ENCODE measurements at regions not wholly inside any gene's neighbourhood (a gene's known extent, or its start where the extent isn't known, plus 50 kb on each side); places are given as distances from the start of the nearest gene placed in this dataset.
A peak's percentile ranks its signal among the peaks of the same experiment; 100 is the strongest.

DNA sequence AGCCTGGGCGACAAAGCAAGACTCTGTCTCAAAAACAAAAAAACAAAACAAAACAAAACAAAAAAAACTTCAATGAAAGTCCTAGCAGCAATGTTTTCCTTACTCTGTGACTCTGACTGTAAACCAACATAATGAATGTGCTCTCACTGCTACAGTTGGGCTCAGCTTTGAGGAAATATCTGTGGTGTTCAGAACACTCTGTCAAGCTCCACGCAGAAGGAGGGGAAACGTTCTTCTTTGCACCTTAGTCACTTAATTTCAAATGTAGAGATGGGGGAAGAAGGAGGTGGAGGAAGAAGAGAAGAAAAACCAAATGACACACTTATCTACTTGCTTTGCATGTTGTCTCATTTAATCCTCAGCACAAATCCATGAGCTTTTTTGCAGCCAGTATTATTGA lies 107.1 kb upstream of the UBE3A start:
- H3K4me1 ChIP-seq (ENCODE audit: insufficient read depth): no peaks in the 10 kb centered on the region
- H3K36me3 ChIP-seq (ENCODE audit: insufficient read depth): no peaks in the 10 kb centered on the region
- no peak overlapping the region for H3K27ac ChIP-seq (ENCODE audit: low read depth)
- WGBS: 85% methylated on average over 3 of the region's 3 CpGs
- H3K4me3 ChIP-seq (ENCODE audit: low read depth, low read length): no peak overlapping the region
- no peak for DNase-seq (ENCODE audit: extremely low spot score)

DNA sequence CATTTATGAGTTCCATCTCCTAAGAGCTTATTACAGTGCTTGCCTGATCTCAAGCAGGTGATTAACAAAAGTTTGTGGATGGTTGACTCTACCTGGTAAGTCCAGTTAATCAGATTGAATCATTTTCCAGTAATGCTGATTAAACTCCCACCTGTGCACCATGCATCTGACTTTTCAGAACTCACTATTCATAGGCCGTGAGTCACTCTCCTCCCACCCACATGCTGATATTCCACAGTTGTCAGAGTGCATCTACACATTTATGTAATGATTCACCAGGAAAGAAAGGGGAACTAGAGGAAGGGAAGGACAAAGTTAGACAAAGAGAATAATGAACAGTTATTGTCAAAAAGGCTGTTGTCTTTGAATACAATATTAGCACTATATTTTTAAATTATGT lies 106.2 kb upstream of the UBE3A start:
- WGBS: 74% methylated on average over 1 of the region's 1 CpG
- Histone ChIP-seq H3K4me3 (ENCODE audit: low read depth, low read length) (no peak overlapping the region), H3K27ac (ENCODE audit: low read depth) (no peak overlapping the region), H3K4me1 (ENCODE audit: insufficient read depth) (no peaks in the 10 kb centered on the region), H3K36me3 (ENCODE audit: insufficient read depth) (no peaks in the 10 kb centered on the region)
- no peak for DNase-seq (ENCODE audit: extremely low spot score)

DNA sequence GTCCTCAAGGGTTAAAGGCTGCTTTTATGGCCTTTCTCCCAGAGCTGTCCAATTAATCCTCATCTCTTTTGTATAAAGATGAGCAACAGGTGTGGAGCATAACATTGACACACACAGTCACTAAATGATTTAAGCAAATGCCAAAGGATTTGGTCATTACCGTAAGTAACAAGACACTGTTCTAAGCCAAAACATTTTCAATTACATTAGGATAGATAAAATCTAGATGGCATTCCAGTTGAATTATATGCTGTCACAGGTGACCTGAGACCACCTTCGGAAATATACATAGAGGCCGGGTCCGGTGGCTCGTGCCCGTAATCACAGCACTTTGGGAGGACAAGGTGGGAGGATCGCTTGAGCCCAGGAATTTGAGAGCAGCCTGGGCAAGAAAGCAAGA lies 105.3 kb upstream of the UBE3A start:
- Histone ChIP-seq H3K4me3 (ENCODE audit: low read depth, low read length) (no peak overlapping the region), H3K4me1 (ENCODE audit: insufficient read depth) (no peaks in the 10 kb centered on the region), H3K36me3 (ENCODE audit: insufficient read depth) (no peaks in the 10 kb centered on the region), H3K27ac (ENCODE audit: low read depth) (no peak overlapping the region)
- no peak for DNase-seq (ENCODE audit: extremely low spot score)
- 87% methylated on average over 7 of the region's 7 CpGs for WGBS

DNA sequence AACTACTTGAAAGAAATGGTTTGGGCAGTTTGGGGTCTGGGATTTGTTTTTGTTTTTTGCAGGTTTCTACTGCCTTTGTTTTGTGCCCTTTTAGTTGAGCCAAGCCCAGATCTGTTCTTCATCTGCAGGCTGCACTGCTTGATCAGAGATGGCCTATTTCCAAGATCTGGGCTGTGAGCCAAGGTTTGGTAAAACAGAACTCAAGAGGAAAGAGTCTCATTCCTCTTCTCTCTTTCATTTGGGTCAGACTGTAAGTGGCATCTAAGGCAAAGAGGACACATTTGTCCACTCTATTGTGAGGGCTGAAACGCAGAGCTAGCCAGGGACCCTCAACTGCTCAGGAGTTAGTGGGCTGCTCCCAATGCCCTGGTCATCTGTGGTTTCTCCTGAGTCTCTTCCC lies 104.4 kb upstream of the UBE3A start:
- Histone ChIP-seq H3K36me3 (ENCODE audit: insufficient read depth) (no peaks in the 10 kb centered on the region), H3K4me3 (ENCODE audit: low read depth, low read length) (no peak overlapping the region), H3K27ac (ENCODE audit: low read depth) (no peak overlapping the region), H3K4me1 (ENCODE audit: insufficient read depth) (no peaks in the 10 kb centered on the region)
- peak; percentile 13 for DNase-seq (ENCODE audit: extremely low spot score)
- WGBS: 45% methylated on average over 1 of the region's 1 CpG

DNA sequence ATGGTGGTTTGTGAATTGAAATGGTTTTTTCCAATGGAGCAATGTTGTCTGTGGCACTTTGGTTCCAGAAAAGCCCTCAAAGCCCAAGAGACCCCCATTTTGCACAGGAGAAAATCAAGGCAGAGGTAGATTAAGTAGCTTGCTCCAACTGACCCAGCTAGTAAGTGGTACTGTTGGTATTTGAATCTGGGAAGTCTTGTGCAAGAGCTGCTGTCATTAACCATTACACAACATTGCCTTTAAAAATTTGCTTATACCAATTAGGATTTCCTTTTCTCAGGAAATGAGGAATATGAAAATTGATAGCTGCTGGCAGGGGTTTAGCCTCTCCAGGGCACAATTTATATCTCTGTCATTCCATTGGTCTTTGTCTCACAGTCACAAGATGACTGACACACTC lies 102.4 kb upstream of the UBE3A start:
- no peak overlapping the region for H3K4me3 ChIP-seq (ENCODE audit: low read depth, low read length)
- no peak for DNase-seq (ENCODE audit: extremely low spot score)
- no peaks in the 10 kb centered on the region for H3K36me3 ChIP-seq (ENCODE audit: insufficient read depth)
- no peaks in the 10 kb centered on the region for H3K4me1 ChIP-seq (ENCODE audit: insufficient read depth)
- H3K27ac ChIP-seq (ENCODE audit: low read depth): no peak overlapping the region

DNA sequence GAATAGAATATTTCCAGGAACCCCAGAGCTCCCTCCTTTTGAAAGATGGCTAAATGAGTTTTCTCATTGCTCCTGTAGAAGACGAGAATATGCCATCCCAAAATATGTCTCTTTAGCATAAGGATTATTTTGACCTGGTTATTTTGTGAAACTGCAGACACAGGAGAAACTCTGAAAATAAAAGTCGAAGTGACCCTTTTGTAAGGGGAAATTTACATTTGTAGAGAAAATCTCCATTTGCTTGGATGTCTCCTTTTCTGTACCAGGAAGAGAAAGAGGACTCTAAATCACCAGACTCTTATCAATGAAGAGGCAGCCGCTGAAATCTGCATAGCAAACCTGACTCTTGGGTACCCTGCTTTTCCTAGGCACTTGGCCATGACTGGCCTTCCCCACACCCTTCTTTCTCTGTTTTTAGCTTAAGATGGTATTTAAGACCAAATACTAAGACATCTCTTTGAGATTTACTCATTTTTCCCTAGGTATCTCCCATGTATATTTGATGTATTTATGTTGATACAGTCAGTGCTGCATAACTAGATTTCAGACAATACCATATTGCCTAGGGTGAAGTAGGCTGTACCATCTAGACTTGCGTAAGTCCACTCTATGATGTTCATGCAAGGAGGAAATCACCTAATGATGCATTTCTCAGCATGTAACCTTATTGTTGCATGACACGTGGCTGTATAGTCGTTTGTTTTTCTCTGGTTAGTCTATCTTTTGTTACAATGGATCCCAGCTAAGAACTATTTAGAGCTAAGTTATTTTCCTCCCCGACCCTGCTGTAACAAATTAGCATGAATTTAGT lies 98.2 kb upstream of the UBE3A start:
- no peak for DNase-seq (ENCODE audit: extremely low spot score)

DNA sequence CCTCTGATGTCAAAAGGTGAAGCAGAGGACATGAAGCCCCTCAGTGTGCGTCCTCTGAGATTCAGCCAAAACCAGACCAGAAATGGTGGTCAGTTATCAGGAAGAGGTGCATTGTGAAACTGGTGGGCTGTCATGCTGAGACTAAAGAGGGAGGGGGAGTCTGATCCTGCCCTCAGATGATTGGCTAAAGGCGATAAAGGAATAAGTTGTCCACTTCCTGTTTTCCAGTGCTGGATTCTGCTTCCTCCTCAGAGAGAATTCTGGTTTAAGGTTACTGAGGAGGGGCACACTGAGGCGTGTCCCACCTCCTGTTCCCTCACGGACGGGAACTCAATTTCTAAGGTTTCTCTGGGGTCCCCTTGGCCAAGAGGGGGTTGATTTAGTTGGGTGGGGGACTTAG lies 97.0 kb upstream of the UBE3A start:
- 88% methylated on average over 5 of the region's 5 CpGs for WGBS
- Histone ChIP-seq H3K4me3 (ENCODE audit: low read depth, low read length) (no peak overlapping the region), H3K27ac (ENCODE audit: low read depth) (no peak overlapping the region), H3K36me3 (ENCODE audit: insufficient read depth) (no peaks in the 10 kb centered on the region), H3K4me1 (ENCODE audit: insufficient read depth) (no peaks in the 10 kb centered on the region)
- no peak for DNase-seq (ENCODE audit: extremely low spot score)

More for the DNA sequence above, 98.2 kb upstream of the UBE3A start:
- no peaks in the 10 kb centered on the region for H3K36me3 ChIP-seq (ENCODE audit: insufficient read depth)
- WGBS: 77% methylated on average over 7 of the region's 7 CpGs
- no peak overlapping the region for H3K27ac ChIP-seq (ENCODE audit: low read depth)
- no peak overlapping the region for H3K4me3 ChIP-seq (ENCODE audit: low read depth, low read length)
- H3K4me1 ChIP-seq (ENCODE audit: insufficient read depth): no peaks in the 10 kb centered on the region

DNA sequence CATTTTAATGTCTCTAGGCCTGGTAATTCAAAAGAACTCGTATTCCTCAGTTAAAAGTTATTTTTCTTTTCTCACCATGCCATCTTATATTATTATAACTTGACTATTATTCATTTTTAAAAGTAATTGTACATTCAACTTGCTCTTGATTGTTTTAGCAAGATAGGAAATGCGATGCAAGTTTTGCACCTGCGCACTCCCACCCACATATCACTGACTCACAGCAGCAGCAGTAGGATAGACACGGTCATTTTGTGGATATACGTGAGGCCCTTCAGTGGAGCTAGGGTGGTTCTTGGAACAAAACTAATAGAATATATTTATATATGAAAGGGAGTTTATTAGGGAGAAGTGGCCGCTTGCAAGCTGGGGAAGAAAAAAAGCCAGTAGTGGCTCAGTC lies 95.5 kb upstream of the UBE3A start:
- 91% methylated on average over 6 of the region's 6 CpGs for WGBS
- no peaks in the 10 kb centered on the region for H3K36me3 ChIP-seq (ENCODE audit: insufficient read depth)
- H3K4me1 ChIP-seq (ENCODE audit: insufficient read depth): no peaks in the 10 kb centered on the region
- no peak overlapping the region for H3K4me3 ChIP-seq (ENCODE audit: low read depth, low read length)
- no peak overlapping the region for H3K27ac ChIP-seq (ENCODE audit: low read depth)
- DNase-seq (ENCODE audit: extremely low spot score): no peak

DNA sequence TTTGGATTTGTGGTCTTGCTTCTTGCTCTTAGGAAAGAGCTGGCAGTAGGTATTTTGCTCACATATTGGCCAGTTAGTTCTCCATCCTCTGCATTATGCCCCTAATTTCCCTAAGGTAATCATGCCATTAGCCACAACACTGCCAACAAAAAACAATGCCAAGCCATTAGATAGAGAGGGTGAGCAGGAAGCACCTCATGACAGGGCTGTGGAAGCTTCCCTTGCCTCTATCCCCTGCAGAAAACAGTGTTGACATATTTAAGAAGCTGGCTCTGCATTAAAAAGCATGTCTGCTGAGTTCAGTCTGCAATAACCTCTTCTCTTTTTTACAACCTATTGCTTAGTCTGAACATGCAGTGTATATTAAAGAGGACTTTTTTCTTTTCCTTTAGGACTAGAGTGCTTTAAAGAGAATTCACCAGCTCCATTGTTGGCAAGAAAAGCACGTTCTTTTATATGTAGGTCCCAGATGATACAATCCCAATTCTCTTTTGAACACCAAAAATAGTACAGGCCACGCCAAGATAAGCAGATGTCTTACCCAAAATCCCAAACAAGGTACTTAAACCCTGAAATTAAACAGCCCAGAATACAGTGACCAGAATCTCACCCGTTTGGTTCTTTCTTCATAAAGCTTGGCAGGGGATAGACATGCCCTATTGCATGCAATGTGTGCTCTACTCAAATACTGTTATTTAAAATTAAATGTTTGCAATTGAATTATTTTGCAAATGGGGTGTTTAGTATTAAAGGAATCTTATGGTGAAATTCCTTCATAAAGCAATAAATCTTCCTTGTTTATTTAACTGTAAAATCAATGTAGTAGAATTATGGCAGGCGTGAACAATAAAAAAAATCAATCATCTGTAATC lies 93.7 kb upstream of the UBE3A start:
- no peak for DNase-seq (ENCODE audit: extremely low spot score)
- WGBS: 35% methylated on average over 4 of the region's 4 CpGs
- Histone ChIP-seq H3K4me1 (ENCODE audit: insufficient read depth) (no peaks in the 10 kb centered on the region), H3K4me3 (ENCODE audit: low read depth, low read length) (no peak overlapping the region), H3K27ac (ENCODE audit: low read depth) (no peak overlapping the region), H3K36me3 (ENCODE audit: insufficient read depth) (no peaks in the 10 kb centered on the region)

DNA sequence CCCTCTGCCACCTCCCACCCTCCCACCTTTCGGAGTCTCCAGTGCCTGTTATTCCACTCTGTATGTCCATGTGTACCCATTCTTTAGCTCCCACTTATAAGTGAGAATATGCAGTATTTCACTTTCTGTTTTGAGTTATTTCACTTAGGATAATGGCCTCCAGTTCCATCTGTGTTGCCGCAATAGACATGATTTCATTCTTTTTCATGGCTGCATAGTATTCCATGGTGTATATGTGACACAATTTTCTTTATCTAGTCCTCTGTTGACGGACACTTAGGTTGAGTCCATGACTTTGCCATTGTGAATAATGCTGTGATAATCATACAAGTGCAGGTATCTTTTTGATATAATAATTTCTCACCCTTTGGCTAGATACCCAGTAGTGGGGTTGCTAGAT lies 91.0 kb upstream of the UBE3A start:
- Histone ChIP-seq H3K36me3 (ENCODE audit: insufficient read depth) (no peaks in the 10 kb centered on the region), H3K4me1 (ENCODE audit: insufficient read depth) (no peaks in the 10 kb centered on the region), H3K4me3 (ENCODE audit: low read depth, low read length) (no peak overlapping the region), H3K27ac (ENCODE audit: low read depth) (no peak overlapping the region)
- DNase-seq (ENCODE audit: extremely low spot score): no peak
- WGBS: 98% methylated on average over 3 of the region's 3 CpGs

DNA sequence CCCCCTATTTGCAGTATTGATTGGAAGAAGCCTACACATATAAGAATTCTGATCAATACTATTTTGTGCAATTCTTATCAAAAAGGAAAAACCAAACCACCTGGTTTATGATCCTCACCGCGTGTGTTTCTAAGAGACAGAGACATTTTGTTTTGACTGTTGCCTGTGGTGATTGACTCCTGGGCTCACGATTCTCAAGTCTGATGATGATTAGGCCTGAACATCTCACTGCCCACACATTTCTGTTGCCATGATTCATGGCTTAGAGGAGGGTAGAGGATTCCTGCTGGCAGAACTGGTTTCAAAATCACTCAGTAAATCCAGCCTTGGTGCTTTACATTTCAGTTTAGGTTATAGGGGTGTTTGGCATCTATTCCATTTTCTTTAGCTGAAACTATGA lies 88.3 kb upstream of the UBE3A start:
- Histone ChIP-seq H3K36me3 (ENCODE audit: insufficient read depth) (no peaks in the 10 kb centered on the region), H3K4me3 (ENCODE audit: low read depth, low read length) (no peak overlapping the region), H3K27ac (ENCODE audit: low read depth) (no peak overlapping the region), H3K4me1 (ENCODE audit: insufficient read depth) (no peaks in the 10 kb centered on the region)
- WGBS: 77% methylated on average over 3 of the region's 3 CpGs
- DNase-seq (ENCODE audit: extremely low spot score): no peak

DNA sequence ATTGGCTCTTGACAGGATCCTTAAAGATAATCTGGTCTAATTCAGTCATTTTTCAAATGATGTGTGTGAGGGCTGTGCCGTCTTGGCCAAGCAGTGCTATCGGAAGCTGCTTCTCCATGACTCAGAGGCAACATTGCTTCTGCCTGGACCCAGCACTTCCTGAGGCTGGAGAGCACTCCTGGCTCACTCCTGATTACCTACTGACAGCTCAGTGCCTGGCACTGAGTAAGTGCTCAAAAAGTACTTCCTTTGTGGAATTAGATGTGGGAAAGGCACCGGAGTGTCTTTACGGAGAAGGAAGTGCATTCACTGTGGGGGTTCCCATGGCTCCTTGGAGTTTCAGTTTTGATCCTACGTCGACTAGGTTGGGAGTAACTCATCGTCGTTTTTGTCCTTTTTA lies 86.9 kb upstream of the UBE3A start:
- H3K27ac ChIP-seq (ENCODE audit: low read depth): no peak overlapping the region
- H3K4me1 ChIP-seq (ENCODE audit: insufficient read depth): no peaks in the 10 kb centered on the region
- 79% methylated on average over 8 of the region's 8 CpGs for WGBS
- no peak overlapping the region for H3K4me3 ChIP-seq (ENCODE audit: low read depth, low read length)
- no peaks in the 10 kb centered on the region for H3K36me3 ChIP-seq (ENCODE audit: insufficient read depth)
- DNase-seq (ENCODE audit: extremely low spot score): no peak

DNA sequence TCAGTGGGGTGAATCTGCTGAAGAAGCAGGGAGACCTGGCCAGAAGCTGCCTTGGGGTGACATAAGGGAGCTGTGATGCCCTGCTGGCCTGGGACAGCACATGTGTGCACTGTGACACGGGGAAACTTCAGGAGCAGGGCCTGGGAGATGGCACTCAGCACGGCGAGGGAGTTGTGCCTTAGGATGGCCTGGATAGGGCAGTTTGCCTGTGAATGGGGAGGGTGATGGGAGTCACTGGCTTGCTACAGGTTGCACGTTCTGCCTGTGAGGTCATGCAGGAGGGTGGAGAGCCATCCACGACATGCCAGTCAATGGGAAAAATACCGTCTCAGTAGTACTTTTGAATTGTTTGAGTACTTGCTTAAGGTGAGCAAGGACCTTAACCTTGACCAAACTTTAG lies 76.8 kb upstream of the UBE3A start:
- Histone ChIP-seq H3K4me3 (ENCODE audit: low read depth, low read length) (no peak overlapping the region), H3K4me1 (ENCODE audit: insufficient read depth) (no peaks in the 10 kb centered on the region), H3K27ac (ENCODE audit: low read depth) (no peak overlapping the region), H3K36me3 (ENCODE audit: insufficient read depth) (no peaks in the 10 kb centered on the region)
- DNase-seq (ENCODE audit: extremely low spot score): no peak
- WGBS: 86% methylated on average over 6 of the region's 6 CpGs

DNA sequence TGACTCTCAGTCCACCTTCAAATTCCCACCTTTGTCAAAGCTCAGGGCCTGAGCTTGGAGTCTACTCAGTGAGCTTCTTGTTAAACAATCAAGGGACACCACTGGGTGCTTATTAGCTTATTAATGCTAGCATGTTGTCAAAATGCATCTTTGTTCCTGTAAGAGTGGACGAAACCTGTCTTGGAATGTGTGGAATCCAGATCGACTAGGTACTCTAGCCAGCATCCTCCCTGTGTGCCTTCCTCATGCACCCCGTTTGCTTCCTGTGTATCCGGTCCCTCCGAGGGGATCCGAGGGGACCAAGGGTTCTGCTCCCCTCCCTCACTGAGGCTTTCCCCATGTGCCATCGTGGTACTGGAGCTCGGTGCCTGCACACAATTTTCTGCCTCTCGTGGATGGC lies 75.7 kb upstream of the UBE3A start:
- DNase-seq (ENCODE audit: extremely low spot score): no peak
- 77% methylated on average over 9 of the region's 9 CpGs for WGBS
- no peak overlapping the region for H3K4me3 ChIP-seq (ENCODE audit: low read depth, low read length)

More for the DNA sequence above, 75.7 kb upstream of the UBE3A start:
- Histone ChIP-seq H3K36me3 (ENCODE audit: insufficient read depth) (no peaks in the 10 kb centered on the region), H3K27ac (ENCODE audit: low read depth) (no peak overlapping the region), H3K4me1 (ENCODE audit: insufficient read depth) (no peaks in the 10 kb centered on the region)

All from urinary bladder (tissue), 3 donors.